Glomerular endothelial cell (primary cell): ENCODE measurements at regions not wholly inside any gene's neighbourhood (a gene's known extent, or its start where the extent isn't known, plus 50 kb on each side); places are given as distances from the start of the nearest gene placed in this dataset.
"Not testable (repeated sequence)": the region's sequence is repeated elsewhere in the genome, so short reads cannot be mapped to it uniquely, and the experiment has no call there.

Experiments used
- DNase-seq: peaks from one replicate; pipeline ENCODE4 v3.0.0-alpha.2; 2011; ENCODE audit warnings: low read depth, low spot score; ENCODE audit errors: extremely low read depth

GRCh38 chr20:53778736-53779135 lies 185.1 kb upstream of the ZNF217 start:
- no peak for DNase-seq

- DNase-seq = no peak
Observed at GRCh38 chr20:53778041-53778516, 184.4 kb upstream of the ZNF217 start.

GRCh38 chr20:53777402-53777801 lies 183.8 kb upstream of the ZNF217 start:
- DNase-seq = not testable (repeated sequence)

GRCh38 chr20:53776858-53777257 lies 183.2 kb upstream of the ZNF217 start:
- no peak for DNase-seq

GRCh38 chr20:53774461-53775203 lies 181.0 kb upstream of the ZNF217 start:
- DNase-seq = no peak

- no peak for DNase-seq
Observed at GRCh38 chr20:53773792-53774401, 180.3 kb upstream of the ZNF217 start.

GRCh38 chr20:53773066-53773791 lies 179.6 kb upstream of the ZNF217 start:
- not testable (repeated sequence) for DNase-seq

- no peak for DNase-seq
Observed at GRCh38 chr20:53769041-53769440, 175.4 kb upstream of the ZNF217 start.

GRCh38 chr20:53768329-53768728 lies 174.7 kb upstream of the ZNF217 start:
- DNase-seq = no peak

- DNase-seq = no peak
Observed at GRCh38 chr20:53767206-53767930, 173.7 kb upstream of the ZNF217 start.

- DNase-seq = no peak
Observed at GRCh38 chr20:53764415-53764800, 170.8 kb upstream of the ZNF217 start.

GRCh38 chr20:53763707-53764414 lies 170.2 kb upstream of the ZNF217 start:
- no peak for DNase-seq

GRCh38 chr20:53762423-53762798 lies 168.8 kb upstream of the ZNF217 start:
- DNase-seq = not testable (repeated sequence)

GRCh38 chr20:53760025-53760441 lies 166.4 kb upstream of the ZNF217 start:
- no peak for DNase-seq

GRCh38 chr20:53757472-53757913 lies 163.9 kb upstream of the ZNF217 start:
- DNase-seq = no peak

- DNase-seq = no peak
Observed at GRCh38 chr20:53755733-53756531, 162.3 kb upstream of the ZNF217 start.

- DNase-seq = no peak
Observed at GRCh38 chr20:53753880-53754459, 160.3 kb upstream of the ZNF217 start.

- no peak for DNase-seq
Observed at GRCh38 chr20:53752971-53753879, 159.6 kb upstream of the ZNF217 start.
